Body of pancreas (tissue), 4 donors: ENCODE measurements at regions not wholly inside any gene's neighbourhood (a gene's known extent, or its start where the extent isn't known, plus 50 kb on each side); places are given as distances from the start of the nearest gene placed in this dataset.

ENCODE experiments used
- ATAC-seq: fragments of 150-250 bp; one replicate; pipeline ENCODE4 v1.9.1; 2016
- DNase-seq, 4 donors: peaks; one replicate each; pipeline ENCODE4 v3.0.0-alpha.2; 2019
- H3K27ac ChIP-seq, 4 donors: fragments of 200-600 bp; sonication (generic); 1 replicate in 3 of 4; 2 replicates in 1 of 4; pipeline versions ENCODE4 v1.5.1 to v1.6.1; 2016 to 2019; ENCODE audit warnings: mild to moderate bottlenecking in 1 of 4, mixed read lengths in 1 of 4, moderate library complexity in 1 of 4
- H3K27me3 ChIP-seq, 2 donors: fragments of 200-600 bp; sonication (generic); one replicate each; pipeline ENCODE4 v1.6.0; 2016; ENCODE audit warnings: mild to moderate bottlenecking in 1 of 2
- H3K36me3 ChIP-seq, 2 donors: fragments of 200-600 bp; sonication (generic); replicated peaks in 1 of 2; 2 replicates each; pipeline ENCODE4 v1.5.1; 2016; ENCODE audit warnings: low read depth in 2 of 2; ENCODE audit not compliant: insufficient read depth in 1 of 2
- H3K4me1 ChIP-seq: fragments of 200-600 bp; sonication (generic); one replicate; pipeline ENCODE4 v1.6.0; 2016
- H3K4me3 ChIP-seq, 2 donors: fragments of 200-600 bp; sonication (generic); 1 replicate in 1 of 2; 2 replicates in 1 of 2; pipeline ENCODE4 v1.5.1; 2016 to 2019
- H3K9me3 ChIP-seq, 3 donors: fragments of 200-600 bp; sonication (generic); 1 replicate in 2 of 3; 2 replicates in 1 of 3; pipeline ENCODE4 v1.5.1; 2016
- CTCF ChIP-seq, 7 experiments: fragments of 450-650 bp in 4 of 7; fragments of 200-600 bp in 3 of 7; sonication (generic) in 3 of 7; IDR thresholded peaks; one replicate each; pipeline ENCODE4 v1.5.1; 2016 to 2019; ENCODE audit warnings: antibody characterized with exemption in 7 of 7
- POLR2A ChIP-seq, 3 donors: fragments of 450-650 bp; IDR thresholded peaks; one replicate each; pipeline ENCODE4 v1.6.1; 2016; ENCODE audit warnings: antibody characterized with exemption in 3 of 3, mild to moderate bottlenecking in 2 of 3
- WGBS, 2 donors: methylation state at CpG; one replicate each; pipeline ENCODE4 v1.1.5; 2017; 5-methylcytosine and 5-hydroxymethylcytosine counted together
- intact Hi-C: fragments of 100-400 bp; cut with DNase I; formaldehyde crosslinking; loops from one replicate; pipeline ENCODE4 v1.15.1; 2023

- intact Hi-C loops, result no loop called here
- H3K4me1 ChIP-seq, result no peaks in the 10 kb centered on the region
- H3K9me3 ChIP-seq, result no peaks in the 10 kb centered on the region
- ATAC-seq, result no peak
- peaks cover 0 to 9% of the 10 kb centered on the region in 2 donors for H3K27me3 ChIP-seq
- H3K27ac ChIP-seq, result no peak overlapping the region
- no peaks in the 10 kb centered on the region for H3K36me3 ChIP-seq
- no peak for TF ChIP-seq POLR2A (IDR thresholded peaks at IDR 0.05)
- no peak for TF ChIP-seq CTCF (IDR thresholded peaks at IDR 0.05)
- no peak for DNase-seq
- 15 to 21% methylated on average over 13 of the region's 13 CpGs for WGBS, 2 donors
- no peak overlapping the region for H3K4me3 ChIP-seq
Observed at GRCh38 chr15:97085731-97086130, 755.2 kb downstream of the NR2F2 start.

GRCh38 chr15:97087006-97087741 lies 756.7 kb downstream of the NR2F2 start:
- Histone ChIP-seq H3K27me3 (peaks cover 0 to 9% of the 10 kb centered on the region in 2 donors), H3K4me1 (no peaks in the 10 kb centered on the region), H3K27ac (no peak overlapping the region), H3K4me3 (no peak overlapping the region), H3K36me3 (no peaks in the 10 kb centered on the region), H3K9me3 (no peaks in the 10 kb centered on the region)
- WGBS, 2 donors, result 51 to 64% methylated on average over 3 of the region's 3 CpGs
- intact Hi-C loops, result no loop called here
- no peak for TF ChIP-seq POLR2A (IDR thresholded peaks at IDR 0.05)
- TF ChIP-seq CTCF (IDR thresholded peaks at IDR 0.05), result no peak
- no peak for ATAC-seq
- no peak for DNase-seq

GRCh38 chr15:97091093-97091492 lies 760.6 kb downstream of the NR2F2 start:
- Histone ChIP-seq H3K9me3 (no peaks in the 10 kb centered on the region), H3K4me3 (no peak overlapping the region), H3K27ac (no peak overlapping the region), H3K36me3 (no peaks in the 10 kb centered on the region), H3K27me3 (peaks cover 0 to 4% of the 10 kb centered on the region in 2 donors), H3K4me1 (no peaks in the 10 kb centered on the region)
- no peak for TF ChIP-seq POLR2A (IDR thresholded peaks at IDR 0.05)
- no peak for TF ChIP-seq CTCF (IDR thresholded peaks at IDR 0.05)
- 68 to 91% methylated on average over 1 of the region's 1 CpG for whole genome bisulfite sequencing, 2 donors
- DNase-seq, result no peak
- intact Hi-C loops, result no loop called here
- ATAC-seq, result no peak

GRCh38 chr15:97092656-97093055 lies 762.2 kb downstream of the NR2F2 start:
- Histone ChIP-seq H3K4me3 (no peak overlapping the region), H3K4me1 (no peaks in the 10 kb centered on the region), H3K9me3 (no peaks in the 10 kb centered on the region), H3K27ac (no peak overlapping the region), H3K36me3 (no peaks in the 10 kb centered on the region), H3K27me3 (no peaks in the 10 kb centered on the region)
- intact Hi-C loops, result no loop called here
- TF ChIP-seq CTCF (IDR thresholded peaks at IDR 0.05), result no peak
- TF ChIP-seq POLR2A (IDR thresholded peaks at IDR 0.05), result no peak
- 50 to 59% methylated on average over 2 of the region's 2 CpGs for WGBS, 2 donors
- no peak for DNase-seq
- no peak for ATAC-seq

GRCh38 chr15:97096303-97096835 lies 765.9 kb downstream of the NR2F2 start:
- Histone ChIP-seq H3K36me3 (no peaks in the 10 kb centered on the region), H3K9me3 (no peaks in the 10 kb centered on the region), H3K4me3 (no peak overlapping the region), H3K27ac (no peak overlapping the region), H3K27me3 (no peaks in the 10 kb centered on the region), H3K4me1 (no peaks in the 10 kb centered on the region)
- WGBS, 2 donors, result 34 to 51% methylated on average over 2 of the region's 2 CpGs
- TF ChIP-seq CTCF (IDR thresholded peaks at IDR 0.05) (no peak), POLR2A (IDR thresholded peaks at IDR 0.05) (no peak)
- ATAC-seq (no peak), DNase-seq (no peak)
- intact Hi-C loops, result no loop called here
